AG04450 (cell line): ENCODE measurements at regions not wholly inside any gene's neighbourhood (a gene's known extent, or its start where the extent isn't known, plus 50 kb on each side); places are given as distances from the start of the nearest gene placed in this dataset.
"Not testable (repeated sequence)": the region's sequence is repeated elsewhere in the genome, so short reads cannot be mapped to it uniquely, and the experiment has no call there.

ENCODE experiments used
- CTCF ChIA-PET: fragments of 300-600, 350-600 bp; formaldehyde crosslinking; extraction: SDS; loops from one replicate; lab custom pipeline; 2022; ENCODE audit warnings: antibody characterized with exemption, inconsistent platforms; lab: Charles Lee
- POLR2A ChIA-PET: fragments of 350-600 bp; formaldehyde crosslinking; extraction: SDS; loops from one replicate; lab custom pipeline; 2021; ENCODE audit warnings: antibody characterized with exemption, inconsistent platforms; lab: Yijun Ruan, JAX
- DNase-seq: peaks from one replicate; pipeline ENCODE4 v3.0.0-alpha.2; 2011; ENCODE audit warnings: low read depth, low spot score
- H3K27ac ChIP-seq: one replicate; pipeline ENCODE4 v1.5.1; 2012; ENCODE audit warnings: low read depth, low read length, control low read depth
- H3K27me3 ChIP-seq: one replicate; pipeline ENCODE4 v1.6.0; 2012; ENCODE audit warnings: low read length; ENCODE audit not compliant: control insufficient read depth, insufficient read depth
- H3K4me3 ChIP-seq: 2 replicates; pipeline ENCODE4 v1.5.1; 2011; ENCODE audit warnings: mild to moderate bottlenecking, low read depth, low read length, control low read depth
- H3K9me3 ChIP-seq: 2 replicates; pipeline ENCODE4 v1.5.1; 2012; ENCODE audit warnings: low read length; ENCODE audit not compliant: control insufficient read depth, insufficient read depth
- TF ChIP-seq, protein P1 (sequence below): IDR thresholded peaks from 2 replicates; pipeline ENCODE4 v1.5.1; 2011; ENCODE audit warnings: low read depth, low read length, control low read depth, inconsistent platforms

DNA sequence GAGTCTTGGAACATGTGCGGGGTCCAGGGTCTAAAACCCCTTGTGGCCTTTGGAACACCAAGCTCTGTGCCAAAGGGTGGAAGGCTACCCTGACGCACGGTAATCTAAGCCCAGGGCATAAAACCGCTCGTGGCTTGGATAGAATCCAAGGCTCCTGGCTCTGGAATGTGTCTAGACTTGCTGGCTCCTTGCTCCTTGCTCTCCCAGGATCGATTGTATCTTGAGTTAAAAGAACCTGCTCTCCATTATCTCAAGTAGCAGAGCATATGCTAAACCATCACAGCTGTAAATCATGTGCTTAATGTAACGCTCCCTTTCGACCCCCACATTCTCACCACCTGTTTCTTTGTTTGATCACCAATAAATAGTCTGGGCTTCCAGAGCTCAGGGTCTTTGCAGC is 50.3 kb downstream of the TLCD4 start:
- DNase-seq, H3K27ac ChIP-seq, H3K4me3 ChIP-seq, POLR2A ChIA-PET, CTCF ChIA-PET, H3K27me3 ChIP-seq, H3K9me3 ChIP-seq: not testable (repeated sequence)

DNA sequence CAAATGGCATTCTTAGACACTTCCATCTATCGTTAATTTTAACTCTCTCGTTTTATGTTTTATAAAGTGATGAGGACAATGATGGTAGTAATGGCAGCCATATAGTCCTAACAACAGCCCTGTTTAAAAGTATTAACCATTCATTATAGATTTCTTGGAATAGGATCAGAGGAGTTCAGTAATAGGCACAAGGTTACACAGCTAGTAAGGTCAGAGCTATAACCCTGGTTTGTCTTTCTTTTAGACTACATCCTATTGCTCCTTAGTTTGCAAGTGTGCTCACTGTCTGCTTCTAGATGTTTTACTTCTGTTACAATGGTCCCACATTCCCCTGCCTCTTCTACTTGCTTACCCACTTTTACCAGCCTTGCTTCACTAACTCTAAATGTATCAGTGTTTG is 50.9 kb downstream of the TLCD4 start:
- ChIA-PET CTCF (no interaction called here), POLR2A (no interaction called here)
- no peaks in the 10 kb centered on the region for H3K27me3 ChIP-seq
- no peak overlapping the region for H3K4me3 ChIP-seq
- DNase-seq = no peak
- H3K27ac ChIP-seq = no peak overlapping the region
- H3K9me3 ChIP-seq = peaks cover 4% of the 10 kb centered on the region
- TF ChIP-seq, protein P1, sequence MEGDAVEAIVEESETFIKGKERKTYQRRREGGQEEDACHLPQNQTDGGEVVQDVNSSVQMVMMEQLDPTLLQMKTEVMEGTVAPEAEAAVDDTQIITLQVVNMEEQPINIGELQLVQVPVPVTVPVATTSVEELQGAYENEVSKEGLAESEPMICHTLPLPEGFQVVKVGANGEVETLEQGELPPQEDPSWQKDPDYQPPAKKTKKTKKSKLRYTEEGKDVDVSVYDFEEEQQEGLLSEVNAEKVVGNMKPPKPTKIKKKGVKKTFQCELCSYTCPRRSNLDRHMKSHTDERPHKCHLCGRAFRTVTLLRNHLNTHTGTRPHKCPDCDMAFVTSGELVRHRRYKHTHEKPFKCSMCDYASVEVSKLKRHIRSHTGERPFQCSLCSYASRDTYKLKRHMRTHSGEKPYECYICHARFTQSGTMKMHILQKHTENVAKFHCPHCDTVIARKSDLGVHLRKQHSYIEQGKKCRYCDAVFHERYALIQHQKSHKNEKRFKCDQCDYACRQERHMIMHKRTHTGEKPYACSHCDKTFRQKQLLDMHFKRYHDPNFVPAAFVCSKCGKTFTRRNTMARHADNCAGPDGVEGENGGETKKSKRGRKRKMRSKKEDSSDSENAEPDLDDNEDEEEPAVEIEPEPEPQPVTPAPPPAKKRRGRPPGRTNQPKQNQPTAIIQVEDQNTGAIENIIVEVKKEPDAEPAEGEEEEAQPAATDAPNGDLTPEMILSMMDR = no peak

DNA sequence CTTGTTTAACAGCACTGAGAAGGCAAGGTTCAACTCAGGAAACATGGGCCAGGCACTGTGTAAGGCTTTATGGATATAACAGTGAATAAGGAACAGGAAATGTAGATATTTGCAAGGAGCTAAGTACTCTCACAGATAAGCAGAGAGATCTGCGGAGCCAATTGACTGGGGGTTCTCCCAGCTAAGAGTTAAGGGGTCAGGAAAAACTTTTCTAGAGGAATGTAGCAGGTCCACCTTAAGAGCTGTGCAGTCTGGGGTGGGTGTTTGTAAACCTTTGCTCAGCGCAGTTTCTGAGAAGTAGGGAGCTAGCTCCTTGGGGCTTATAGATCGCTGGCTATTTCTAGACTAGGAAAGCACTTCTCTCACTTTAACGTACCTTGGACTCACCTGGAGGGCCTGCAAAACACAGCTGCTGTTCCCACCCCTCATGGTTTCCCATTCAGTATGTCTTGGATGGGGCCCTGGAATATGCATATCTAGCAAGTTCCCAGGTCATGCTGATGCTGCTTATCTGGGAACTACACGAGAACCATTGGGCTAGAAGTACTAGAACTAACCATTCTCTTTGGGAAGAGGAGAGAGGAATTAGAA is 51.7 kb downstream of the TLCD4 start:
- Histone ChIP-seq H3K4me3 (no peak overlapping the region), H3K27me3 (no peaks in the 10 kb centered on the region), H3K27ac (no peak overlapping the region), H3K9me3 (peaks cover 4% of the 10 kb centered on the region)
- TF ChIP-seq, protein P1 = no peak
- ChIA-PET CTCF (interaction anchor here (1.1 kb wide), 1 partner anchor 65 kb away, joined by 3 read pairs; the partner anchor contains the start of gene RWDD3), POLR2A (no interaction called here)
- DNase-seq = no peak

DNA sequence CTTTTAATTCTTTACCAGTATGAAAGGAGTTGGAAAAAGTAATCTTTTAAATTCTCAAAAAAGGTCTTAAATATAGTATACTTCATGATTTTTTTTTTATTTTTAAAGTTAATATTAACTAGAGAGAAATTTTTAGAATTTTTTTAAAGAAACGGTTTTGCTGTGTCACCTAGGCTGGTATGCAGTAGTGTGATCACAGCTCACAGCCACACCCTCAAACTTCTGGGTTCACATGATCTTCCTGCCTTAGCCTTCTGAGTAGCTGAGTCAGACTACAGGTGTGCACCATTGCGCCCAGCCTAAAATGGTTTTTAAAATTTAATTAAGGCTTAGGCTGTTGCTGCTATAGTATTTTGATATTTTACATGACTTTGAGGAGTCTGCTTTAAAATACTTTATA is 52.4 kb downstream of the TLCD4 start:
- Histone ChIP-seq H3K27ac (no peak overlapping the region), H3K27me3 (no peaks in the 10 kb centered on the region), H3K4me3 (no peak overlapping the region), H3K9me3 (no peaks in the 10 kb centered on the region)
- ChIA-PET CTCF (interaction anchor here (1.1 kb wide), 1 partner anchor 65 kb away, joined by 3 read pairs; the partner anchor contains the start of gene RWDD3), POLR2A (no interaction called here)
- TF ChIP-seq, protein P1 = no peak
- DNase-seq = no peak

DNA sequence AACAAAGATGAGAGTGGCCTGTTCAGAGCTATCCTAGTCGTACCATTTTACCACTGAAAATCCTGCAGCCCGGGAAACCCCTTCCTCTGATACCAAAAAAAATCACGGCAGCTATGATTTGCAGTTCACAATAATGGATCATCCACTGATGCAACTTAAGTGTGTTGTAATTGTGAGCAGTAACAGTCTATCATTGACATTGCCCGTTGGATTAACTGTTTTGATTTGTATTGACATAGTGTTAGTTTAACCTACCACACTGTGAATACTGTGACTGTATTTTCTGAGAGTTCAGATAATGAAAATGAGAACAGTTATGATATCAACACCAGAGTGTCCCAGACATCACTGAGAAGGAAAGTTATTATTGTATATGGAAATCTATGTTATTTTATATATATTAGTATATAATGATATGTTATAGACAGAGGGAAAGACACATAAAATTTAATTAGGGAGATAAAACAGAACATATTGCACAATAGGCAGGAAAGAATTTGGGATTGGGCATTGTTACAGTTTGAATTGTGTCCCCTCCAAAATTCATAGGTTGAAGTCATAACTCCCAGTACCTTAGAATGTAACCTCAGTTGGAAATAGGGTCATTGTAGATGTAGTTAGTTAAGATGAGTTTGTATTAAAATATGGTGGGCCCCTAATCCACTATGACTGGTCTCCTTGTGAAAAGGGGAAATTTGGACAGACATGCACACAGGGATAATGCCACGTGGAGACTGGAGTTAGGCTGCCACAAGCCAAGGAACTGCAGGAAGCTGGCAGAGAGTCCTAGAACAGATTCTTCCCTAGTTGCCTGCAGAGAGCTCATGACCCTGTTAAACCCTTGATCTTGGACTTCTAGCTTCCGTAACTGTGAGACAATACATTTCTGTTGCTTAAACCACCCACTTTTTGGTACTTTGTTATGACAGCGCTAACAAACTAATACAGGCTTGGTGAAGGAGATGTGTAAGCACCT is 54.4 kb downstream of the TLCD4 start:
- no peak overlapping the region for H3K27ac ChIP-seq
- POLR2A ChIA-PET = no interaction called here
- H3K4me3 ChIP-seq = no peak overlapping the region
- H3K27me3 ChIP-seq = no peaks in the 10 kb centered on the region
- H3K9me3 ChIP-seq = no peaks in the 10 kb centered on the region
- no peak for DNase-seq
- TF ChIP-seq, protein P1 = no peak
- CTCF ChIA-PET = interaction anchor here (0.6 kb wide), 1 partner anchor 55 kb away, joined by 3 read pairs; the partner anchor contains the start of gene TLCD4
